SKM-1 treated with dmso at 0.1 percent for 144 hours (cell line): ENCODE measurements at regions not wholly inside any gene's neighbourhood (a gene's known extent, or its start where the extent isn't known, plus 50 kb on each side); places are given as distances from the start of the nearest gene placed in this dataset.
"Not testable (repeated sequence)": the region's sequence is repeated elsewhere in the genome, so short reads cannot be mapped to it uniquely, and the experiment has no call there.

Experiments used
- DNase-seq: peaks from one replicate; lab custom pipeline; 2025; ENCODE audit not compliant: unreplicated experiment; lab: John Stamatoyannopoulos, UW

- DNase-seq = no peak
Measured at GRCh38 chr6:99668036-99668705, 61.5 kb downstream of the PRDM13 start.

- DNase-seq = no peak
Measured at GRCh38 chr6:99689916-99690685, 83.5 kb downstream of the PRDM13 start.

GRCh38 chr6:99702287-99702686, 95.7 kb downstream of the PRDM13 start:
- DNase-seq = not testable (repeated sequence)

- no peak for DNase-seq
Measured at GRCh38 chr6:99709062-99709461, 102.4 kb downstream of the PRDM13 start.

- peak; percentile 39 for DNase-seq
Measured at GRCh38 chr6:99711302-99711701, 104.7 kb downstream of the PRDM13 start.

- DNase-seq = no peak
Measured at GRCh38 chr6:99711925-99712324, 105.3 kb downstream of the PRDM13 start.

- no peak for DNase-seq
Measured at GRCh38 chr6:99712519-99712918, 105.9 kb downstream of the PRDM13 start.

GRCh38 chr6:99722043-99722442, 115.4 kb downstream of the PRDM13 start:
- DNase-seq = not testable (repeated sequence)

GRCh38 chr6:99730237-99730636, 123.6 kb downstream of the PRDM13 start:
- DNase-seq = not testable (repeated sequence)

GRCh38 chr6:99736302-99736701, 129.7 kb downstream of the PRDM13 start:
- no peak for DNase-seq

GRCh38 chr6:99739526-99739925, 132.9 kb downstream of the PRDM13 start:
- DNase-seq = no peak

- no peak for DNase-seq
Measured at GRCh38 chr6:99741092-99741491, 134.5 kb downstream of the PRDM13 start.

- no peak for DNase-seq
Measured at GRCh38 chr6:99743647-99744046, 137.0 kb downstream of the PRDM13 start.

GRCh38 chr6:99745651-99746050, 139.0 kb downstream of the PRDM13 start:
- no peak for DNase-seq

- DNase-seq = peak; percentile 75
Measured at GRCh38 chr6:99746261-99746895, 139.7 kb downstream of the PRDM13 start.

- no peak for DNase-seq
Measured at GRCh38 chr6:99761711-99762110, 155.1 kb downstream of the PRDM13 start.

GRCh38 chr6:99768166-99768565, 161.5 kb downstream of the PRDM13 start:
- DNase-seq = no peak

- no peak for DNase-seq
Measured at GRCh38 chr6:99779631-99780555, 173.3 kb downstream of the PRDM13 start.

GRCh38 chr6:99780556-99780885, 173.9 kb downstream of the PRDM13 start:
- no peak for DNase-seq

- no peak for DNase-seq
Measured at GRCh38 chr6:99789767-99790166, 183.1 kb downstream of the PRDM13 start.

- DNase-seq = peak; percentile 9
Measured at GRCh38 chr6:99790679-99791078, 184.0 kb downstream of the PRDM13 start.
